ENCODE measurements at regions not wholly inside any gene's neighbourhood (a gene's known extent, or its start where the extent isn't known, plus 50 kb on each side); places are given as distances from the start of the nearest gene placed in this dataset.

- no peak for DNase-seq (ENCODE audit: low spot score)
- no peak for FAIRE-seq
These were observed 1199.5 kb upstream of the TMPRSS15 start for GRCh38 chr21:19603011-19603593.

DNA sequence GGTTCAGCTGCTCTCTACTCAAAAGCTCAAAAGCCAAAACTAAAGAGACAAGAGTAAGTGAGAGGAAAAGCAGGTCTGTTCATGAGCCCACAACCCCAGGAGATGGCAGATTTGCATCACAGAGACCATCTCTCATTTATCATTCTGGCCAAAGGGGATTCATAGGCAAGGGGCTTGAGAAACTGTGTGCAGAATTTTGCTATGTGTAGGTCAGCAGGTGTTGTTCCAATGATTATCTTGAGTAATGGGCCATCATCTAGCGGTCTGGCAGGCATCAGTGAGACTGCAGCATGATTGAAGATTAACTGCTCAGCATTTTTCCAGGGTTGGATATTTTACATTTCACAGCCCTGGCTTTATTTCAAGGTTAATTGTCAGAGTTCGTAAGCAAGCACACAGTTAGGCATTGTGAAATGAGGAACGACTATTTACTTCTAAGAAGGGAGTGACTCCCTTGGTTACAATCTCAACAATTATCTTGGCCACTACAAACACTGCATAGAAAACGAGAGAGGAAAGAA is 1204.6 kb upstream of the TMPRSS15 start:
- DNase-seq (ENCODE audit: low spot score) (no peak), FAIRE-seq (no peak)

DNA sequence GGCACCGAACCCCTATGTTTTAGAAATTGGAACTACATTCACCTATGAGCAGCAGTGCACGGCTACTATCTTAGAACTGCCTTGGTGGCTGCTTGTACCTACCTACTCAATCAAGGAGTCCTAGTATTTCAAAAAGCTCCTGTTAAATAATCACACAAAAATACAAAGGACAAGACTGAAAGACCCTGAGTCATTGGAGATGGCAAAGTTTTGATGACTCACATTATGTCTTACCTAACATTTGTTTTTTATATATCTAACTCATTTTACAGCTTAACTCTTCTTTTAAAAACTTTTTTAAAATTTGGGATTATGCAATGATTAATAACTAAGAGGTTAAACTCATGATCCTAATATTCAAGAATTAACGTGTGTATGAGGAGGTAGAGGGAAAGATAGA is 1206.0 kb upstream of the TMPRSS15 start:
- no peak for DNase-seq (ENCODE audit: low spot score)

DNA sequence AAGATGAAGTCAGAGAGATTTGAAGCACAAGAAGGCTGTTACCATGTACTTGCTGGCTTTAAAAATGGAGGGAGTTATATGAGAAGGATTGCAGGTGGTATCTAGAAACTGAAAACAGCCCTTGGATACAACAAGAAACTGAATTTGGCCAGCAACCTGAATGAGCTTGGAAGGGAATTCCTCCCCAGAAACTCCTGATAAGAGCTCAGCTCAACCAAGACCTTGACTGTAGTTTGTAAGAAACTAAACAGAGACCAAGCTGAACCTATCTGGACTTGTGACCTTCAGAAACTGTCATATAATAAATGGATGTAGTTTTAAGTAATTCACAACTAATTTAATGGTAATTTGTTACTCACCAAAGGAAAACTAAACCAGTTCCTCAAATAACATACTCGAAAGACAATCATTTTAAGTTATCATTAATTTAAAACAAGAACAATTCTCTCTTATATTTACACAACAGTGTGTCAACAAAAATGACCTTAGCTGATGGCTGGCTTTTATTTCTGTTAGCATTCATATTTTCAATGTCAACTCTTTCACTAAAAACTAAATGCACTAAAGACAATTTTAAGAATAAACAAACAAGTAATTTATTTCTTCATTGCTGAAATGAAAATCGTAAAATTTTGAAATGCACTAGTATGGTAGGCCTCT is 1218.4 kb upstream of the TMPRSS15 start:
- FAIRE-seq = no peak
- DNase-seq (ENCODE audit: low spot score) = no peak

More for the DNA sequence above, 1206.0 kb upstream of the TMPRSS15 start:
- no peak for FAIRE-seq

DNA sequence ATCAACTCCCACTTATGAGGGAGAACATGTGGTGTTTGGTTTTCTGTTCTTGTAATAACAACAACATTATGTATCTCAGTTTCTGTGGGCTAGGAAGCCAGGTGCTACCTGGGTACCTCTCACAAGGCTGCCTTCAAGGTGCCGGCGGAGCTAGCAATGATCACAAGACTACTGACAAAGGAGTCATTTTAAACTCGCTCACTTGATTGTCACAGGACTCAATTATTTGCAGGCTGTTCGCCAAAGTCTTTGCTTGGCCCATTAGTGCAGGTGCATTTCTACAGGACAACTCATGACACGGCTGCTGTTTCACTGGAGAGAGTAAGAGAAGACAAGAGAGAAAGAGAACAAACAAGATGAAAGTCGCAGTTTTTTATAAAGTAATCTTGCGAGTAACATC is 1237.4 kb upstream of the TMPRSS15 start:
- no peak for FAIRE-seq
- DNase-seq (ENCODE audit: low spot score) = no peak

DNA sequence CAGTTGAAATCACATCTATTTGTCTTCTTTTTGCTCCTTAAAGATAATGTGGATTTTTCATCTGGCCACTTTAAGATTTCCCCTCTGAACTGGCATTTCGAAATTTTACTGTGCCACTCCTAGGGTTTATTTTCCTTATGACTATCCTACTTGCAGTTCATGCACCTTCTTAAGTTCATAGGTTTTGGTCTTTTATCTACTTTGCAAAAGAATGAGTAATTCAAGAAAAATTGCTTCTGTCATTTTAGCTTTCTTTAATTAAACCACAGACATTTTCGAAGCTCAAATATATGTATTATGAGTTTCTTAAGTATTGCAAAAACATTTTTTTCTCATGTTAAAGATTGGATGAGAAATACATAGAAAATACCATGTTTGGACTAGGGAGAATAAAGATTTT is 1244.8 kb upstream of the TMPRSS15 start:
- no peak for DNase-seq (ENCODE audit: low spot score)
- no peak for FAIRE-seq

GRCh38 chr21:19683492-19683891 is 1279.9 kb upstream of the TMPRSS15 start:
- no peak for FAIRE-seq
- DNase-seq (ENCODE audit: low spot score) = no peak

DNA sequence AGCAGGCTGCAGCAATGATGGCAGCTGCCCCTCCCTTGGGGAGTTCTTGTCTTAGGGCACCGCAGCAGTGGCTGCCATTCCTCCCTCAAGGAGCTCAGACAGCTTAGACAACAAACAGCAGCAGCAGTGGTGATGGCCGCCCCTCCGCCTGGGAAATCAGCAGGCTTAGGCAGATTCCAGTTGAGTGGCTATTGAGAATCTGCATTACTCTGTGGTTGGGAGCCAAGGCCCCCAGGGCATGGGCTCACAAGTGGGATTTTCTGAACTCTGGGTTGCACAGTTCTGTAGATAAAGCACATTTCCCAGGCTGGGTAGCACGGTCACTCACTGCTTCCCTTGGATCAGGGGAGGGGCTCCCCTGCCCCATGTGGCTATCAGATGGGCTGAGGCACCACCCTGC is 1280.7 kb upstream of the TMPRSS15 start:
- DNase-seq (ENCODE audit: low spot score) (no peak), FAIRE-seq (no peak)

DNA sequence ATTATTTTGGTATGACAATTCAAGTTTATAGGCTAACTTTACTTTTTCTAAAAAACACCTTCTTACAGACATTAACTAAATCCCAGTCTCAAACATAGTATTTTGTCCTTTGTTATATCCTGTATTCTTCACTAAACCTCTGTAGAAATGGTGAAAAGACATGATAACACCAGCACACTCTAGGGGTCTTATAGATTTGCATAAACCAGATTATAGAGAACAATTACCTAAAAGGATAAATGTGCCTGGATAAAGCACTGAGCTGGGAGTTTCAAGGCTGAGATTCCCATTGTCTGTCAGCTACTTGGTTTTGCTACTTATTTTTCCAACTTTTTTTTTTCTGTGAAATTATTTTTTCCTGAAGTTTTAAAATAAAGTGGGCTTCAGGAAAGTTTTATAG is 1288.6 kb upstream of the TMPRSS15 start:
- FAIRE-seq = no peak
- no peak for DNase-seq (ENCODE audit: low spot score)

DNA sequence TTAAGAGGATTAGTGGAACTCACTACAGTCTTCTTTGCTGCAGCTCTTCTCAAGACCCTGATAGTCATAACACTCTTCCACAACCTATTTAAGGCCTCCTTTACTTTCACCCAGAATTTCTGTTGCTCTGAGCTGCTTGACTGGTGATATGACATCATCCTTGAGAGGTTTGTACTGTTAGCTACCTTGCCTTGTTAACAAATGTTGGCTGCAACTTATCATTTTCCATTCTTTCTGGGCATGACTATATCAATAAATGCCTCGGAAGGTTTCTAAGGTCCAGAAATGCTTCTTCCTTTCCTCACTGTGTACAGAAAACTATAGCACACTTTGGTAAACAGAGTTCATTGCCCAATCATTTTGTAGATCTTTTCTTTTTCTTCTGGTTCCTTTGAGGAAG is 1292.2 kb upstream of the TMPRSS15 start:
- FAIRE-seq (no peak), DNase-seq (ENCODE audit: low spot score) (no peak)

- DNase-seq (ENCODE audit: low spot score) = no peak
- no peak for FAIRE-seq
These were observed 1296.9 kb upstream of the TMPRSS15 start for GRCh38 chr21:19700476-19700875.

- FAIRE-seq (no peak), DNase-seq (ENCODE audit: low spot score) (no peak)
These were observed 1295.5 kb upstream of the NCAM2 start for GRCh38 chr21:19702726-19703125.

GRCh38 chr21:19704832-19705231 is 1293.4 kb upstream of the NCAM2 start:
- DNase-seq (ENCODE audit: low spot score) = no peak
- no peak for FAIRE-seq

- FAIRE-seq = no peak
- DNase-seq (ENCODE audit: low spot score) = no peak
These were observed 1285.8 kb upstream of the NCAM2 start for GRCh38 chr21:19712441-19712840.

- FAIRE-seq (no peak), DNase-seq (ENCODE audit: low spot score) (no peak)
These were observed 1284.9 kb upstream of the NCAM2 start for GRCh38 chr21:19713313-19713712.

- FAIRE-seq (no peak), DNase-seq (ENCODE audit: low spot score) (no peak)
These were observed 1274.1 kb upstream of the NCAM2 start for GRCh38 chr21:19724081-19724480.

DNA sequence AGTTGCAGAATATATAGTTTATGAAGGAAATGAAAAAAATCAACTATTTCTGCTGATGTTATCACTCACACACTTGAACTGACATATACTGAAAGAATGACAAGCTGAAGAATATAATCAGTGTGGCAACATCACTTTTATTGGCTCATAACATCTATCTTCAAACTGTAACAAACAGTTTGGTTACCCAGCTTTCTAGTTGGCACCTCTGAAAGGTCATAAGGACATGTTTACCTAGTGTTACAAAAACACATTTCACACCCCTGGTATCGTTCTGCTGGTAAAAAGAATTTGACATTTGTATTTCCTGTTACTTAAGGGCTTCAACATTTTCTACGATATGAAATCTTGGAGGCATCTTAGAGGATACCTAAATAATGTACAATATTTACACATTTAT is 1267.0 kb upstream of the NCAM2 start:
- FAIRE-seq (no peak), DNase-seq (ENCODE audit: low spot score) (no peak)

- DNase-seq (ENCODE audit: low spot score) = no peak
- FAIRE-seq = no peak
These were observed 1238.4 kb upstream of the NCAM2 start for GRCh38 chr21:19759836-19760235.

DNA sequence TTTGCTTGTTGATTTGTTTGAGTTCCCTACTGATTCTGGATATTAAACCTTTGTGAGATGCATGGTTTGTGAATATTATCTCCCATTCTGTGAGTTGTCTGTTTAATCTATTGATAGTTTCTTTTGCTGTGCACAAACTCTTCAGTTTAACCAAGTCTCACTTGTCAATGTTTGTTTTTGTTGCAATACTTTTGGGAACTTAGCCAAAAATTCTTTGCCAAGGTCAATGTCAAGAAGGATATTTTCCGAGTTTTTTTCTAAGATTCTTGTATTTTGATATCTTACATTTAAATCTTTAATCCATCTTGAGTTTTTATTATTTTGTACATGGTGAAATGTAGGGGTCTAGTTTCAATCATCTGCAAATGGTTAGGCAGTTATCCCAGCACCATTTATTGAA is 1230.7 kb upstream of the NCAM2 start:
- no peak for DNase-seq (ENCODE audit: low spot score)
- FAIRE-seq = no peak

GRCh38 chr21:19771881-19772280 is 1226.3 kb upstream of the NCAM2 start:
- no peak for DNase-seq (ENCODE audit: low spot score)
- no peak for FAIRE-seq

GRCh38 chr21:19776076-19776475 is 1222.1 kb upstream of the NCAM2 start:
- FAIRE-seq (no peak), DNase-seq (ENCODE audit: low spot score) (no peak)

GRCh38 chr21:19781881-19782652 is 1216.1 kb upstream of the NCAM2 start:
- DNase-seq (ENCODE audit: low spot score) (no peak), FAIRE-seq (no peak)

- DNase-seq (ENCODE audit: low spot score) (no peak), FAIRE-seq (no peak)
These were observed 1212.3 kb upstream of the NCAM2 start for GRCh38 chr21:19785941-19786340.

All from RCC 7860 (cell line).